A549 (cell line): ENCODE measurements at regions not wholly inside any gene's neighbourhood (a gene's known extent, or its start where the extent isn't known, plus 50 kb on each side); places are given as distances from the start of the nearest gene placed in this dataset.

ENCODE experiments used
- CTCF ChIP-seq: fragments of >200 bp; sonication (Bioruptor Twin); formaldehyde crosslinking; IDR thresholded peaks from 3 replicates; pipeline ENCODE4 v1.5.1; 2016
- MYC ChIP-seq: IDR thresholded peaks from 2 replicates; pipeline ENCODE4 v1.6.1; 2012; ENCODE audit warnings: mild to moderate bottlenecking, inconsistent platforms, low read length, improper control_type of control experiment, borderline replicate concordance
- PHF8 ChIP-seq: fragments of 200-600 bp; sonication (generic); IDR thresholded peaks from 2 replicates; pipeline ENCODE4 v1.6.1; 2016; ENCODE audit warnings: low read depth, mild to moderate bottlenecking, antibody characterized with exemption, moderate library complexity, borderline replicate concordance

- TF ChIP-seq CTCF (no peak), MYC (no peak), PHF8 (no peak)
Measured at GRCh38 chr7:131190581-131190980, 137.1 kb upstream of the MKLN1 start.
